ELR (cell line): ENCODE measurements at regions not wholly inside any gene's neighbourhood (a gene's known extent, or its start where the extent isn't known, plus 50 kb on each side); places are given as distances from the start of the nearest gene placed in this dataset.
A peak's percentile ranks its signal among the peaks of the same experiment; 100 is the strongest.
"Not testable (repeated sequence)": the region's sequence is repeated elsewhere in the genome, so short reads cannot be mapped to it uniquely, and the experiment has no call there.

ENCODE experiments used
- DNase-seq: peaks from one replicate; pipeline ENCODE4 v3.0.0-alpha.2; 2015; ENCODE audit warnings: low read depth

GRCh38 chr4:175033162-175033561 lies 115.0 kb downstream of the ADAM29 start:
- DNase-seq, result no peak

GRCh38 chr4:175034007-175034406 lies 115.8 kb downstream of the ADAM29 start:
- DNase-seq, result no peak

GRCh38 chr4:175034986-175035705 lies 117.0 kb downstream of the ADAM29 start:
- DNase-seq, result no peak

GRCh38 chr4:175035905-175036304 lies 117.7 kb downstream of the ADAM29 start:
- peak; percentile 84 for DNase-seq

GRCh38 chr4:175048111-175048784 lies 130.1 kb downstream of the ADAM29 start:
- DNase-seq, result no peak

GRCh38 chr4:175048906-175049305 lies 130.7 kb downstream of the ADAM29 start:
- DNase-seq, result no peak

GRCh38 chr4:175051974-175052373 lies 133.8 kb downstream of the ADAM29 start:
- no peak for DNase-seq

GRCh38 chr4:175054980-175055379 lies 136.8 kb downstream of the ADAM29 start:
- DNase-seq, result no peak

- no peak for DNase-seq
Measured at GRCh38 chr4:175062183-175062592, 144.0 kb downstream of the ADAM29 start.

GRCh38 chr4:175065228-175065627 lies 147.1 kb downstream of the ADAM29 start:
- DNase-seq, result no peak

GRCh38 chr4:175066923-175067627 lies 148.9 kb downstream of the ADAM29 start:
- DNase-seq, result peak; percentile 1

GRCh38 chr4:175068266-175068665 lies 150.1 kb downstream of the ADAM29 start:
- no peak for DNase-seq

- DNase-seq, result no peak
Measured at GRCh38 chr4:175070444-175070843, 152.3 kb downstream of the ADAM29 start.

GRCh38 chr4:175071123-175071522 lies 153.0 kb downstream of the ADAM29 start:
- DNase-seq, result peak; percentile 19

- no peak for DNase-seq
Measured at GRCh38 chr4:175087145-175087544, 169.0 kb downstream of the ADAM29 start.

GRCh38 chr4:175090116-175090515 lies 172.0 kb downstream of the ADAM29 start:
- DNase-seq, result no peak

- no peak for DNase-seq
Measured at GRCh38 chr4:175091649-175092048, 173.5 kb downstream of the ADAM29 start.

GRCh38 chr4:175092114-175092513 lies 174.0 kb downstream of the ADAM29 start:
- no peak for DNase-seq

- DNase-seq, result not testable (repeated sequence)
Measured at GRCh38 chr4:175093055-175093454, 174.9 kb downstream of the ADAM29 start.

- DNase-seq, result no peak
Measured at GRCh38 chr4:175103403-175103802, 185.2 kb downstream of the ADAM29 start.

GRCh38 chr4:175106301-175106700 lies 188.1 kb downstream of the ADAM29 start:
- DNase-seq, result no peak

- no peak for DNase-seq
Measured at GRCh38 chr4:175109933-175110332, 191.8 kb downstream of the ADAM29 start.
